K562 (cell line): ENCODE measurements at regions not wholly inside any gene's neighbourhood (a gene's known extent, or its start where the extent isn't known, plus 50 kb on each side); places are given as distances from the start of the nearest gene placed in this dataset.

Source experiments
- ARID3B ChIP-seq: fragments of 250-450 bp; sonication (Bioruptor Pico); IDR thresholded peaks from 2 replicates; pipeline ENCODE4 v1.4.0; 2020; ENCODE audit warnings: borderline replicate concordance
- BCOR ChIP-seq: fragments of 450-650 bp; IDR thresholded peaks from 2 replicates; pipeline ENCODE4 v1.6.1; 2016
- CBX3 ChIP-seq, 2 experiments: IDR thresholded peaks; 1 replicate in 1 of 2; 2 replicates in 1 of 2; pipeline ENCODE4 v1.6.1; 2012; ENCODE audit warnings: inconsistent platforms in 2 of 2, low read length in 2 of 2, borderline replicate concordance in 1 of 2, control low read depth in 1 of 2
- CTBP1 ChIP-seq: fragments of 450-650 bp; IDR thresholded peaks from 2 replicates; pipeline ENCODE4 v1.6.1; 2016; ENCODE audit warnings: borderline replicate concordance
- DEAF1 ChIP-seq: fragments of 450-650 bp; formaldehyde crosslinking; IDR thresholded peaks from 2 replicates; pipeline ENCODE4 v1.4.0; 2020; ENCODE audit warnings: mild to moderate bottlenecking, moderate library complexity
- E4F1 ChIP-seq: fragments of 250-450 bp; sonication (Bioruptor Pico); IDR thresholded peaks from 2 replicates; pipeline ENCODE4 v1.5.0; 2021; ENCODE audit warnings: mild to moderate bottlenecking, borderline replicate concordance
- EGR1 ChIP-seq: fragments of 450-650 bp; conservative IDR thresholded peaks from 2 replicates; pipeline ENCODE4 v1.6.1; 2017; ENCODE audit warnings: mild to moderate bottlenecking
- ERF ChIP-seq: fragments of 450-650 bp; formaldehyde crosslinking; IDR thresholded peaks from 2 replicates; pipeline ENCODE4 v1.4.0; 2020; ENCODE audit warnings: mild to moderate bottlenecking, mixed read lengths
- FOXA1 ChIP-seq: fragments of 450-650 bp; IDR thresholded peaks from 2 replicates; pipeline ENCODE4 v1.6.1; 2016; ENCODE audit warnings: mild to moderate bottlenecking, borderline replicate concordance
- FOXA3 ChIP-seq, 2 experiments: fragments of 450-650 bp in 1 of 2; sonication (generic) in 1 of 2; formaldehyde crosslinking; IDR thresholded peaks in 1 of 2; conservative IDR thresholded peaks in 1 of 2; 2 replicates each; pipeline versions ENCODE4 v1.4.0 to v1.8.0; 2020 to 2022; ENCODE audit warnings: mild to moderate bottlenecking in 2 of 2, missing genetic modification reagents in 1 of 2
- HNRNPK ChIP-seq: fragments of 200-400 bp; formaldehyde crosslinking; IDR thresholded peaks from one replicate; pipeline ENCODE4 v1.6.1; 2018; ENCODE audit warnings: mild to moderate bottlenecking, low read depth, low read length; ENCODE audit not compliant: poor library complexity, severe bottlenecking
- KAT8 ChIP-seq: fragments of 450-650 bp; IDR thresholded peaks from 2 replicates; pipeline ENCODE4 v1.6.1; 2016; ENCODE audit warnings: low read depth, mild to moderate bottlenecking
- MAX ChIP-seq: sonication (generic); formaldehyde crosslinking; IDR thresholded peaks from 2 replicates; pipeline ENCODE4 v1.9.0; 2022; ENCODE audit warnings: mild to moderate bottlenecking, missing genetic modification reagents
- RBFOX2 ChIP-seq: fragments of 200-400 bp; formaldehyde crosslinking; IDR thresholded peaks from 2 replicates; pipeline ENCODE4 v1.6.1; 2017; ENCODE audit warnings: low read depth, mild to moderate bottlenecking, low read length, moderate library complexity
- RHOXF2B ChIP-seq: fragments of 250-450 bp; sonication (Bioruptor Pico); conservative IDR thresholded peaks from 2 replicates; pipeline ENCODE4 v1.5.1; 2021
- SAFB2 ChIP-seq: fragments of 200-400 bp; formaldehyde crosslinking; IDR thresholded peaks from 2 replicates; pipeline ENCODE4 v1.6.1; 2018; ENCODE audit warnings: borderline replicate concordance, low read length, low read depth, moderate library complexity; ENCODE audit not compliant: severe bottlenecking
- SUPT5H ChIP-seq: fragments of 450-650 bp; IDR thresholded peaks from 2 replicates; pipeline ENCODE4 v1.6.1; 2016
- TEAD4 ChIP-seq, 2 experiments: sonication (generic) in 1 of 2; formaldehyde crosslinking in 1 of 2; IDR thresholded peaks; 2 replicates each; pipeline versions ENCODE4 v1.6.1 to v1.8.0; 2012 to 2022; ENCODE audit warnings: borderline replicate concordance in 1 of 2, inconsistent platforms in 1 of 2, low read length in 1 of 2, mild to moderate bottlenecking in 1 of 2, missing genetic modification reagents in 1 of 2
- ZNF444 ChIP-seq: fragments of 250-450 bp; sonication (Bioruptor Pico); IDR thresholded peaks from 2 replicates; pipeline ENCODE4 v1.4.0; 2020; ENCODE audit warnings: mild to moderate bottlenecking, moderate library complexity
- ZNF655 ChIP-seq: fragments of 250-450 bp; sonication (Bioruptor Pico); IDR thresholded peaks from 2 replicates; pipeline ENCODE4 v1.5.0; 2021
- ZNF717 ChIP-seq: fragments of 250-450 bp; sonication (Bioruptor Pico); IDR thresholded peaks from 2 replicates; pipeline ENCODE4 v1.5.0; 2021

- TF ChIP-seq E4F1 (CRISPR knock-in tag) = no peak
- TF ChIP-seq EGR1 = no peak
- TF ChIP-seq DEAF1 (CRISPR knock-in tag) = no peak
- no peak for TF ChIP-seq BCOR
- TF ChIP-seq CBX3 (IDR thresholded peaks at IDR 0.05; ENCODE audit: borderline replicate concordance in 1 of 2, low read length in 2 of 2) = peak in 1 of 2 experiments; percentile 42; a peak in 1 of 3 replicates
- TF ChIP-seq KAT8 = no peak
- no peak for TF ChIP-seq RHOXF2B (CRISPR knock-in tag)
- no peak for TF ChIP-seq ARID3B
- TF ChIP-seq SUPT5H = peak; percentile 85
- no peak for TF ChIP-seq ERF
- TF ChIP-seq ZNF655 = no peak
- TF ChIP-seq ZNF444 (CRISPR knock-in tag) = no peak
- peak; percentile 30; the same call in 1 of the 2 replicates for TF ChIP-seq CTBP1
- no peak for TF ChIP-seq SAFB2
- TF ChIP-seq FOXA3 (CRISPR knock-in tag; conservative IDR thresholded peaks at IDR 0.05 in 1 of 2, IDR thresholded peaks at IDR 0.05 in 1 of 2) = no peak
- no peak for TF ChIP-seq FOXA1
- TF ChIP-seq MAX (CRISPR knock-in tag) = peak; percentile 76
- no peak for TF ChIP-seq ZNF717 (CRISPR knock-in tag)
- TF ChIP-seq TEAD4 (IDR thresholded peaks at IDR 0.05; ENCODE audit: low read length) = no peak
- TF ChIP-seq TEAD4 (CRISPR knock-in tag; IDR thresholded peaks at IDR 0.05; ENCODE audit: borderline replicate concordance) = 0 out of 2 replicates have a peak, but pooled peaks have one; percentile 44
- no peak for TF ChIP-seq HNRNPK
- TF ChIP-seq RBFOX2 = peak; percentile 82
Observed at GRCh38 chr1:90850898-90851710, 134.0 kb upstream of the BARHL2 start (continued).
